NCI-H69 (cell line): ENCODE measurements at regions not wholly inside any gene's neighbourhood (a gene's known extent, or its start where the extent isn't known, plus 50 kb on each side); places are given as distances from the start of the nearest gene placed in this dataset.

ENCODE experiments used
- DNase-seq: peaks from one replicate; lab custom pipeline; 2025; lab: John Stamatoyannopoulos, UW

DNA sequence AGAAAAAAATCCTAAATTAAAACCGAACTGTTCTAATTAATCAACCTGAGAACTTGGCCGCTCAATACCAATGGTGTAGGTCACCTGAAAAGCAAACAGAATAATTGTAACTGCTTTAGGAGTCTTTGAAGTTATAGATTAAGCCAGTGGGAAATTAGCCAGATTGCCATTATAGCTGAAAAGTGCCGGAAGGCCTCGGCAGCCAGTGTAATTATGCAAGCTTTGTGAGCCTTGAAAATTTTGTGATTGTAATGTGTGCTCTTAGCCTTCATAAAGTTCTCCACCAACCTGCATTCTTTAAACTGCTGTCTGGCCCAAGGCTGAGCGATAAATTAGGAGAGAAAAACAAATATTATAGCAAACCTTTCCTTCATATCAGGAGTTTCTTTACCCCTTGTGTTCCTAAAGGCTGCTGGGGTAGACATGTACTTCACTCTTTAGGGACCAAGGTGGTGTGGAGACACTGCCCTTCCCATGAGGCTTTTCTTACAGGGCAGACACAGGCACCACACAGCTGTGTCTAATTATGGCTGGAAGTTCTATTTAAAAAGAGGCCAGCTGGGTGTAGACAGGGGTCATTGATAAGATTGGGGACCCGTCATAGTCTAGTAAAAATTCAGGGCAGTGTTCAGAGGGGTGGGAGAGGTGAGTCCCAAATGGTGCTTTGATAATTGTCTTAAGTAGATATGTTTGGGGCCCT lies 991.2 kb downstream of the FLRT2 start:
- peak; percentile 97 for DNase-seq

- DNase-seq = peak; percentile 22
These were observed 988.4 kb downstream of the FLRT2 start for GRCh38 chr14:86518298-86518697.

DNA sequence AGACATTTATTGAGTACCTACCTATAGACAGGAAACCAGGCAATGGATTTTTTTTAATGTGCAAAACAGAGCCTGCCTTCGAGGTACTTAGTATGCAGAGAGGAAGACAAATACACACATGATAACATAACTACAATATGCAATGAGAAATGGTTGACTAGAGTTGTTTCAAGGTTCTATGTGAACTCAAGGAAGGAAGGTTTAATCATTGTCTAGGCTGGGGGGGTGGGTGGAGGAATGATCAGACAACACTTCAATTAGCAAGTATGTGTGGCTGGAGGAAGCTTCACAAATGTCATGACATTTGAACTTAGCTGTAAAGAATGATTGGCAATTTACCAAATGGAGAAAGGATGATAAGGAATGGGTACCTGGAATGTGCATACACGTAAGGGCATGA lies 985.3 kb downstream of the FLRT2 start:
- no peak for DNase-seq

- no peak for DNase-seq
These were observed 983.6 kb downstream of the FLRT2 start for GRCh38 chr14:86513564-86513963.

- DNase-seq = no peak
These were observed 983.1 kb downstream of the FLRT2 start for GRCh38 chr14:86513056-86513455.

GRCh38 chr14:86510491-86510890 lies 980.5 kb downstream of the FLRT2 start:
- no peak for DNase-seq

DNA sequence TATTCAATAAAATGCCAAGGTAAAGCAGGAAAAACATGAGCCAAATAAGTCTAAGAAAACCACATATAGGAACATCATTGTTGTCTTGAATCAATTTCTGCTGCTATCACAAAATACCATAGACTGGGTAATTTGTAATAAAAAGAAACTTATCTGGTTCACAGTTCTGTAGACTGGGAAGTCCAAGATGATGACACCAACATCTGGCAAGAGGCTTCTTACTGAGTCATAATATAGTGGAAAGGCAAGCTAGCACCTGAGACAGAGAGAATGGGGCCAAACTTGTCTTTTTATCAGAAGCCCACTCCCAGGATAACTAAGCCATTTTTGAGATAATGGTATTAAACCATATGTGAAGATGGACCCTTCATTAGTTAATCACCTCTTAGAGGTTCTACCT lies 975.9 kb downstream of the FLRT2 start:
- no peak for DNase-seq

GRCh38 chr14:86501611-86502010 lies 971.7 kb downstream of the FLRT2 start:
- DNase-seq = peak; percentile 8

DNA sequence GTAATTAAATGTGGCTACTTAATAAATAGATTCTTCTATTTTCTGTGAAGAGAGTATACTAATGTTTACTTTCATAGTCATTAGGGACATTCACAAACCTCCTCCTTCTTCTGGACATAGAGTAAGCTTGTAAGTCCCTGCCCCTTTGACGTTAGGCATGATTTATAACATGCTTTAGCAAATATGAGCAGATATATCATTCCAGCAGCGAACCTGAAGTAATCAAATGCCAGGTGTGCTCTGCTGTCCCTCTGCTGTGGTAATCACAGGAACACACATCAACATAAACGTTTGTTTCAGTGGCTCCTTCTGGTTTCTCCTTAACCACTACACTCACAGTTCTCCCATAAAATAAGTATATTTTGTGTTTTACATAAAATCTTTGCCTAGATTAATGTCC lies 961.8 kb downstream of the FLRT2 start:
- peak; percentile 85 for DNase-seq

DNA sequence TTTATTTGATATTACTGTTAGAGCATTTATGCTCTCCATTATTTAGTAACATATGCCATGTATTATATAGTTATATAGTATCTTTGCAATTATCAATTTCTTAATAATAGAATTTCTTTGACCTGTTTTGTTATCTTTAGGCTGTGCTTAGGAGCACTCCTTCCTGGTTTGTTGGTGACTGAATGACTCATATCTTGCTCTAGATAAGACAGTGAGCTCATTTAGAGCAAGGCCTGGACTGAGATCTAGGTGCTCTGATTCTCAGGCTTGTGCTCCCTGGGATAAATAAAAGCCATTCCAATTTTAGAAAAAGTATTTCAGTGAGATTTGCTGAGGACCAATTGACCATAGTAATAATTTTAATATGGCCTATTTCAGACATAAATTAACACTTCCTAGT lies 951.2 kb downstream of the FLRT2 start:
- DNase-seq = peak; percentile 30

DNA sequence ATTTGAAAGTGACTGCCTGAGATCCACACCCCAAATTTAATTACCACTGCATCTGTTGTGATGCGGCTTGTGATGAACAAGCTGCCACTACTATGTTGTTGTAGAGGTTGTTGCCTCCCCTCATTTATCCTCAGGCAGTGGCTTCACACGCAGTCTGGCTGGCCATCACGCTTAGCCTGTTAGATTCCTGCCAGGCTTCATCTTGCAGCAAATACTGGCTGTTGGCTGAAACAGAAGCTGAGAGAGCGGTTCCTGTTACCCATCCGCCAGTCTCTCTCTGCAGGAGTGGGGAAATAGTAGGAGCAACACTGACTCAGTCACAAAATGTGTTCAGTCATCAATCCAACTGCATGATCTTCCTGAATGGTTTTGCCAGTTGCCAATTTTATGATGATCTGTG lies 934.4 kb downstream of the FLRT2 start:
- DNase-seq = peak; percentile 51

DNA sequence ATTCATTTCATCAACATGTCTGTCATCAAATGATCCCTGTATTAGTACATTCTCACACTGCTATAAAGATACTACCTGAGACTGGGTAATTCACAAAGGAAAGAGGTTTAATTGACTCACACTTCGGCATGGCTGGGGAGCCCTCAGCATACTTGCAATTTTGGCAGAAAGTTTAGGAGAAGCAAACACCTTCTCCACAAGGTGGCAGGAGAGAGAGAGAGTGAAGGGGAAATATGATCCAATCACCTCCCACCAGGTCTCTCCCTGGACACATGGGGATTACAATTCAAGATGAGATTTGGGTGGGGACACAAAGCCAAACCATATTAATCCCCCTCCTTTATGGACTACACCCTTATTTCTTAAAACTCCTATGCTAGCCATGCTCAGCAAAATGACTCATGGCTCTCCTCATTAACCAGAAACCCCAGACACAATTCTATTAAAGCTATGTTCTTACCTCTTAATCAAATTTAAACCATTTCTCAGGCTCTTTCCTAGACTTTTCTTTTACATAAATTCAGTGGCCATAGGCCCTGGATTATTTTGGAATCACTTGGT lies 932.3 kb downstream of the FLRT2 start:
- peak; percentile 67 for DNase-seq

- DNase-seq = no peak
These were observed 927.7 kb downstream of the FLRT2 start for GRCh38 chr14:86457481-86458135.

GRCh38 chr14:86450085-86450484 lies 920.1 kb downstream of the FLRT2 start:
- peak; percentile 32 for DNase-seq

DNA sequence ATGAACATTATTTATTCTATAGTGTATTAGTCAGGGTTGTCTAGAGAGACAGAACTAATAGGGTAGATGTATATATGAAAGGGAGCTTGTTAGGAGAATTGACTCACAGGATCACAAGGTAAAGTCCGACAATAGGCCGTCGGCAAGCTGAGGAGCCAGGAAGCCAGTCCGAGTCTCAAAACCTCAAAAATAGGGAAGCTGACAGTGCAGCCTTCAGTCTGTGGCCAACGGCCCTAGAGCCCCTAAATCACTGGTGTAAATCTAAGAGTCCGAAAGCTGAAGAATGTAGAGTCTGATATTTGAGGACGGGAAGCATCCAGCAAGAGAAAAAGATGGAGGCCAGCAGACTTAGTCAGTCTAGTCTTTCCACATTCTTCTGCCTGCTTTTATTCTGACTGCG lies 912.2 kb downstream of the FLRT2 start:
- no peak for DNase-seq

DNA sequence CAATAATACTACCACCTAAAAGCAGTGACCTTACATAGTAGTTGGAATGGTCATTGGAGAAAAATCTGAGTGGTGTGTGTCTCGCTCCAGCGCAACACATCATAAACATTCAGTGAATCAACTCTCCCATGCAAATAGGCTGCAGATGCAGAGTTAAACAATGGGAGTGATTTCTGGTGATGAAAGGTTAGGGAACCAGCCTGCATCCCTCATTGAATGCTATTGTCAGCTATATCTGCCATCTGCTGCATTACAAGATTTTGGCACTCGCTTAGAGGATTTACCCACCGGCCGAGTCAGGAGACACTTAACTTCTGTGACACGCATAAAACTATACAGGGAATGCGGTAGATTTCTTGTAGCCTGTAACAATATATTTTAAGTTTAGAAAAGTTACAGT lies 900.9 kb downstream of the FLRT2 start:
- peak; percentile 98 for DNase-seq

DNA sequence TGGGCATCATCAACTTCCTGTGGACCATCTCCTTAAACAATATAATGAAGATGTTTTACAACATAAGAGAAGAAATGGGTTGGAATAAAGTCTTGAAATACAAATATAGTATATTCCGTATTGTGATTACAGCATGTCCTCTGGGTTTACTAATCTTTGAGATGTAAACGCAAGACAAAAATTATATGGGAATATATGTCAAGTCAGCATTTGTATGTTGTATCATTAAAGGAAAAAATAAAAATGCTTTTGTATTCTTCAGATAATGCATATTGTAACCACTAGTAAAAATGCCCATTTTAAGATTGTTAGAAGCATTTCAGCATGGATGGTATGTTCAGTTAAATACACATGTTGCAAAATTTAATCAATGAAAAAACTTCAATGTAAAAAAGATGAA lies 893.3 kb downstream of the FLRT2 start:
- DNase-seq = no peak

GRCh38 chr14:86420131-86420530 lies 890.2 kb downstream of the FLRT2 start:
- DNase-seq = no peak

DNA sequence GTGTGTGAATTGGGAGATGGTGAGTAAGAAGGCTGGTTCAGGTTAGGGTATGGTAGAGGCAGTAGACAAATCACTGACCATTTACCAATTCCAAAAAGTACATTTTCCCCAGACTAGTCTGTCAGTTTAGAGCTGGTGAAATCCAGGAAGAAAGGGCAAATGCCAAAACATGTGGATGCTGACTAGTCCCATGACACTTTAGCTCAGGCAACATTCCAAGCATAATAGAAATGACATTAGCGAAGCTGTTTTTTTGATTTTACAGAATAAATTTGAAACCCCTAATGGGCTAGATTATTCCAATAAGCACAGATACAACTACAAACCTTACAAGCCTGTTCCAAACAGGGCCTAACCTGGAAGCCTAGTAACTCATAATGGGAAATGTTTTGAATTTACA lies 884.2 kb downstream of the FLRT2 start:
- DNase-seq = no peak

DNA sequence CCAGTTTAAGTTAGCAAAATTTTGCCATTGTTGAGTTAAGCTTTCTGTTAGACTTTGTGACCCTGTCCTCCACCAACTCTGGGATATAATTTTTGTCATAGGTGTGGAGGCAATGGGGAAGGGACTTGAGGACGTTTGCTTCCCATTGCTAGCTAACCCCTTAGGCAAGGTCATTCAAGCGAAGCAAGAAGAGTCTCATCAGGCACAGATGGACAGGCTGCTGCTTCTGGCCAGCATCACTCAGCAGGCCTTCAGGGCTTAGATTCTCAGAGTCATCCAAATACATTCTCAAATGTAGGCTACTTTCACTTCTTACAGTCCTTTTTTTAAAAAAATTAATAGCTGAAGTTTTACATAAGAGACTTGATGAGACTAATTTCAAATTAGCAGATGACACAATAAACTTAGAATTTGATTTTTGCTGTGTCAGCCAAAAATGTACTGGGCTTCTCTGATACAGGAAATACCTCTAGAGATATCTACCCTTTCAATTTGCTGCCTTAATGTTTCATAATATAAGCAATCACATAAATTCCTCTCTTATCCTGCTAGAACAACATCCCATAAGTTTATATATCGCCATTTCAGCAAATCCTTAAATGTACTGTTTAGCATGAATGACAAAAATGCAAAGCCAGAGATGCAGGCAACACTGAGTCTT lies 875.2 kb downstream of the FLRT2 start:
- DNase-seq = no peak

DNA sequence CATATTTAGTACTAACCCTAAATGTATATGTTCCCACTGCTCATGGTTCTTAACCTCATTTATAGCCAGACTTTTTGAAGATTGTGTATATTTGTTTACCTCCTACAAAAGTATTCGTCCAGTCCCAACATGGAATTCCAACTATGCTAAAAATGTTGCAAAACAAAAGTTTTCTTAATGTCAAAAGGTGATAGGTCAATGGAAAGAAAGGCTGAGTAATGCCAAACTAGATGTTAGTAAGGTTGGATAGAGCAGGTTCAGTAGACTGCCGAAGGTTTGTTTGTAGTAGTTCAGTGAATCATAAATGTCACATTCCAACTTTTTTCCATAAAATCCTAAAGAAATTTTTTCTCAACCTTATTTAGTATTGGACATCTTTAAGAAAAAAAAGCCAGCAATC lies 874.5 kb downstream of the FLRT2 start:
- DNase-seq = no peak

- no peak for DNase-seq
These were observed 872.6 kb downstream of the FLRT2 start for GRCh38 chr14:86402545-86402944.

- DNase-seq = no peak
These were observed 861.1 kb downstream of the FLRT2 start for GRCh38 chr14:86391085-86391484.
